Endothelial cell (in vitro differentiated cells): ENCODE measurements at regions not wholly inside any gene's neighbourhood (a gene's known extent, or its start where the extent isn't known, plus 50 kb on each side); places are given as distances from the start of the nearest gene placed in this dataset.

ENCODE experiments used
- DNase-seq: peaks from one replicate; pipeline ENCODE4 v3.0.0; 2021; ENCODE audit warnings: low spot score
- H3K27ac Mint-ChIP-seq: one replicate; pipeline ENCODE4 v1.8.0; 2021; ENCODE audit warnings: mixed read lengths, inconsistent platforms; ENCODE audit not compliant: unreplicated experiment
- H3K27me3 Mint-ChIP-seq: one replicate; pipeline ENCODE4 v1.8.0; 2021; ENCODE audit warnings: mild to moderate bottlenecking, moderate library complexity, mixed read lengths, inconsistent platforms; ENCODE audit not compliant: unreplicated experiment
- H3K36me3 Mint-ChIP-seq: one replicate; pipeline ENCODE4 v1.8.0; 2021; ENCODE audit warnings: mild to moderate bottlenecking, low read depth, mixed read lengths, inconsistent platforms; ENCODE audit not compliant: unreplicated experiment
- H3K4me1 Mint-ChIP-seq: one replicate; pipeline ENCODE4 v1.8.0; 2021; ENCODE audit warnings: mild to moderate bottlenecking, mixed read lengths, inconsistent platforms; ENCODE audit not compliant: unreplicated experiment
- H3K4me3 Mint-ChIP-seq: one replicate; pipeline ENCODE4 v1.8.0; 2021; ENCODE audit warnings: mild to moderate bottlenecking, mixed read lengths, inconsistent platforms; ENCODE audit not compliant: unreplicated experiment
- H3K9me3 Mint-ChIP-seq: one replicate; pipeline ENCODE4 v1.8.0; 2021; ENCODE audit warnings: mixed read lengths, inconsistent platforms; ENCODE audit not compliant: unreplicated experiment
- TF ChIP-seq, protein P1 (sequence below): fragments of 200-600 bp; sonication (generic); IDR thresholded peaks from one replicate; pipeline ENCODE4 v1.5.0; 2021; ENCODE audit warnings: antibody characterized with exemption; ENCODE audit not compliant: unreplicated experiment

- DNase-seq: no peak
- TF ChIP-seq, protein P1, sequence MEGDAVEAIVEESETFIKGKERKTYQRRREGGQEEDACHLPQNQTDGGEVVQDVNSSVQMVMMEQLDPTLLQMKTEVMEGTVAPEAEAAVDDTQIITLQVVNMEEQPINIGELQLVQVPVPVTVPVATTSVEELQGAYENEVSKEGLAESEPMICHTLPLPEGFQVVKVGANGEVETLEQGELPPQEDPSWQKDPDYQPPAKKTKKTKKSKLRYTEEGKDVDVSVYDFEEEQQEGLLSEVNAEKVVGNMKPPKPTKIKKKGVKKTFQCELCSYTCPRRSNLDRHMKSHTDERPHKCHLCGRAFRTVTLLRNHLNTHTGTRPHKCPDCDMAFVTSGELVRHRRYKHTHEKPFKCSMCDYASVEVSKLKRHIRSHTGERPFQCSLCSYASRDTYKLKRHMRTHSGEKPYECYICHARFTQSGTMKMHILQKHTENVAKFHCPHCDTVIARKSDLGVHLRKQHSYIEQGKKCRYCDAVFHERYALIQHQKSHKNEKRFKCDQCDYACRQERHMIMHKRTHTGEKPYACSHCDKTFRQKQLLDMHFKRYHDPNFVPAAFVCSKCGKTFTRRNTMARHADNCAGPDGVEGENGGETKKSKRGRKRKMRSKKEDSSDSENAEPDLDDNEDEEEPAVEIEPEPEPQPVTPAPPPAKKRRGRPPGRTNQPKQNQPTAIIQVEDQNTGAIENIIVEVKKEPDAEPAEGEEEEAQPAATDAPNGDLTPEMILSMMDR: no peak
- no peaks in the 10 kb centered on the region for H3K36me3 Mint-ChIP-seq
- no peaks in the 10 kb centered on the region for H3K27me3 Mint-ChIP-seq
- H3K9me3 Mint-ChIP-seq: no peaks in the 10 kb centered on the region
- H3K4me3 Mint-ChIP-seq: no peak overlapping the region
- no peak overlapping the region for H3K27ac Mint-ChIP-seq
- peaks cover 30% of the 10 kb centered on the region for H3K4me1 Mint-ChIP-seq
Measured at GRCh38 chr11:120007144-120007543, 130.8 kb downstream of the TRIM29 start.

- no peaks in the 10 kb centered on the region for H3K9me3 Mint-ChIP-seq
- no peaks in the 10 kb centered on the region for H3K36me3 Mint-ChIP-seq
- DNase-seq: no peak
- no peaks in the 10 kb centered on the region for H3K27me3 Mint-ChIP-seq
- H3K27ac Mint-ChIP-seq: no peak overlapping the region
- no peak overlapping the region for H3K4me3 Mint-ChIP-seq
- TF ChIP-seq, protein P1: no peak
- peaks cover 48% of the 10 kb centered on the region for H3K4me1 Mint-ChIP-seq
Measured at GRCh38 chr11:120004723-120005122, 133.2 kb downstream of the TRIM29 start.

DNA sequence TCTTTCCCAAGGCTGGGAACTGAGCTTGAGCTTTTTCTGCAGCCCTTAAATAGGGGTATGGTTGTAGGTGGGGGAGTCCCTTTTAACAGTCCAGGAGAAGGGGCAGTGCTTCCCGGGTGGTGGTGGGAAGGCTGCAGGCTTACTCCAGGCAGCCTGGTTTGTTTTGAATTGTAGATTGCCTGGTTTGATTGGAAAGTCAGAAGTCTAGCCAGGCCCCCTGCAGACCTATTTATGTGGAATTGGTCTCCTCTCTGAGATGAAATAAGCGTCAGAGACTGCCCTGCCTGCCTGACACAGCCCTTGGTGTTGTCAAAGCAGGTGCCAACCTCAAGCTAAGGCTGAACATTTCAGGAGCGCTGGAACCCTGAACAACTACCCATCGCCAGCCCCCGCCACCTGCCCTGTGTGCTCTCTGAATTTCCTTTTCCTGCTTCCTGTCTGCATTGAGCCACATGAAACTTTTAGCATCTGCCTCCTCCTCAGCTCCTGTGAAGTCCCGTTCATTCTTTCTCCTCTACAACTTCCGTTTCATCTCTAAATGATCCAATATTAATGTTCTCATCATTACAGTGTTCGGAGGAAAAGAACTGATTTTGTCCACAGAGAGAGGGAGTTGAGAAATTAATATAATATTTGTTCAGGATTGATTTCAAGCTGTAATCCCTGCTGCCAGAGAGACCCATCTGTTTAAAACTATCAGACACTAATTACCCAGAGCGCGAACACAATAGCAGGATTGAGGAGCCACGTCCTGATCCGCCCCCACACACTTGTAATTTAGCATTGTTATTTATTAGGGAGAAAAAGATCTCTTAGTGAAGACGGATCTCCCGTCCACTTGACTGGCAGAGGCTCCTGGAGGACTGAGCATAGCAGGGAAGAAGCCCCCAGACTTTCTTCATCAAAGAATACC lies 136.5 kb downstream of the TRIM29 start:
- Mint-ChIP-seq H3K4me3 (no peak overlapping the region), H3K27me3 (no peaks in the 10 kb centered on the region), H3K27ac (peak overlapping the region; percentile 95), H3K36me3 (no peaks in the 10 kb centered on the region), H3K9me3 (no peaks in the 10 kb centered on the region), H3K4me1 (peaks cover 35% of the 10 kb centered on the region)
- DNase-seq: peak; percentile 29
- TF ChIP-seq, protein P1: no peak

GRCh38 chr11:119999220-119999619 lies 138.7 kb downstream of the TRIM29 start:
- TF ChIP-seq, protein P1: no peak
- H3K36me3 Mint-ChIP-seq: no peaks in the 10 kb centered on the region
- H3K4me1 Mint-ChIP-seq: peaks cover 35% of the 10 kb centered on the region
- no peak overlapping the region for H3K4me3 Mint-ChIP-seq
- no peaks in the 10 kb centered on the region for H3K9me3 Mint-ChIP-seq
- no peak overlapping the region for H3K27ac Mint-ChIP-seq
- no peak for DNase-seq
- no peaks in the 10 kb centered on the region for H3K27me3 Mint-ChIP-seq

GRCh38 chr11:119996556-119996955 lies 141.4 kb downstream of the TRIM29 start:
- Mint-ChIP-seq H3K36me3 (no peaks in the 10 kb centered on the region), H3K27ac (no peak overlapping the region)

More at GRCh38 chr11:119996556-119996955, 141.4 kb downstream of the TRIM29 start:
- Mint-ChIP-seq H3K4me1 (peaks cover 18% of the 10 kb centered on the region), H3K27me3 (no peaks in the 10 kb centered on the region), H3K9me3 (no peaks in the 10 kb centered on the region), H3K4me3 (no peak overlapping the region)
- TF ChIP-seq, protein P1: no peak
- no peak for DNase-seq
